NCI-H2107 (cell line): ENCODE measurements at regions not wholly inside any gene's neighbourhood (a gene's known extent, or its start where the extent isn't known, plus 50 kb on each side); places are given as distances from the start of the nearest gene placed in this dataset.

Experiments used
- DNase-seq: peaks from one replicate; lab custom pipeline; 2025; lab: John Stamatoyannopoulos, UW

DNA sequence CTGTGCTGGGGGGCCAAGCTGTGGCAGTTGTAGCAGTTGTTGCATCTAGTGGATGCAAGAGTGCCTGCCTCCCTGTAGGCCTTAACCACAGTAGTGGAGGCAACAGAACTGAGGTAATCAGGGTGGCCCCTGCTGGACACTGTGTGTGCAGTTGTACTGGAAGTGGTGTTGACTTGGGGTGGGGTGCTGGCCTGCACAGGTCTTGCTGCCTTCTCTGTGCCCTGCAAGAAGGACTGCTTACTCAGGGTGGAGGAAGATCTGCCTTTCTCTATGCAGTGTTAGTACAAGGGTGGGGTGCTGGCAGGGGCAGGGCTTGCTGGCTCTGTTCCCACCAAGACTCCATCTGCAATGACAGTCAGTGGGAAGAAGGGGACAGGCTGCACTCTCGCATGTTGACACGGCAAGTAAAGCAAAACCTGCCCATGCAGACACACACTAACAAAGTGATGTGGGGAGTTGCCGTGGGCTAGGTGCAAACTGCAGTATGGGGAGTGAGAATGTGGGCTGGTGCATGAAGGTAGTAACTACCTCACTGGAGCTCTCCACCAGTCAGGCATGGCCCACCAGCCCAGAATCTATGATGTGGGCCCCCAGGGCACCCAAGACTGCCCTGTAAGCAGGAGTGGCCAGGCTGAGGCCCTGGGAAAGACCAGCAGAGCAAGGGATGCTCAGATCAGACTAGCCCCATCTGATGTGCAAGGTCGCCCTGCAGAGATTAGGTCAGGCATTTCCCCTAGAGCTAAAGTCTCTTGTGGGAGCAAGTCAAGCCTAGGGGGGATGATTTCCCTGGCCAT is 594.9 kb downstream of the TECRL start:
- no peak for DNase-seq

DNA sequence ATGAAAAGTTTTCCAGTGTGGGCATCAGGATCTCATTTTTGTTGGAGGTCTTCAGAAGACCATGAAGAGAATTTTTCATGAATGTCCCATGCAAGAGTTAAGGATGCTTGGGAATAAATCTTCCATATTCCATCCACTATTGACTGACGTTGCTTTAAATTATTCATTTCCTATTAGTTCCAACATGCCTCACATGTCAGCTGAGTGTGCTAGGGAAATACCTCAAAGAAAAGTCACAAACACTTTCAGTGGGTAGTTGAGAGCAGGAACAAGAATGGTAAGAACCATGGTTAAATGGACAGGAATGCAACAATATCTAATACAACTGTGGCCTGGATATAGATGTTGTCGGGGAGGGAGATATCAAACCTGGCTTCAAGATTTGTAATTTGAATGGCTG is 610.1 kb downstream of the TECRL start:
- DNase-seq, result no peak

DNA sequence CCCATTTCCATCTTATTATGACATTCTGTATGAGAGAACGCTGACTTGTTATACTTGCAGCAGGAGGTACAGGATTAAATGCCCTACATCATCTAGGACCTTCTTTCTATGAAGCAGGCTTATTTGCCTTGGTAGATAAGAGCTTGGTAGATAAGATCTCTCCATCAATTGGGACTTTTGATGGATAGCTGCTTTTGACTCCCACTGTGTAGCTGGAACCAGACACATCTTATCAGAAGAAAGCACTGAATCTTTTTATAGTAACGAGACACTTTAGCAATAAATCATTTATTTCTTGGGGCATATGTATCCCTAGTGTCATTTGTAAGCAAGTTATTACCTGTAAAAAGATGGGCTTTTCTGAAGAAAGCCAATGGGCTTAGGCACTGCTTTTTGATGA is 613.9 kb downstream of the TECRL start:
- no peak for DNase-seq

DNA sequence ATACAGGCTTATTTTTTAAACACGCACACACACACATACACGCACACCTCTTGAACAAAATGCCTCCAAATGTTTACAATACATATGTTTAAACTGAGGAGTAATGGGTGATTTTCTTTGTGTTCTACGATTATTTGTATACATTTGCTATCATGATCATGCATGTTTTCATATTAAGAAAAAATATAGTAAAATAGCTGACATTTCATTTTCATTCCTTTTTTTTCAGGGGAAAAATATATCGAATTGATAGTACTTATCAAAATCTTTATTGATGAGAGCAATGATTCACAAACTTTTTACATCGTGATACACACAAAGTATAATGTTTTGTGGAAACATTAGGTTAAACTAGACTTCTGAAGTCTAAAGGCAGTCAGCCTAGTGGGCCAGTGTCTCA is 618.9 kb downstream of the TECRL start:
- no peak for DNase-seq

DNA sequence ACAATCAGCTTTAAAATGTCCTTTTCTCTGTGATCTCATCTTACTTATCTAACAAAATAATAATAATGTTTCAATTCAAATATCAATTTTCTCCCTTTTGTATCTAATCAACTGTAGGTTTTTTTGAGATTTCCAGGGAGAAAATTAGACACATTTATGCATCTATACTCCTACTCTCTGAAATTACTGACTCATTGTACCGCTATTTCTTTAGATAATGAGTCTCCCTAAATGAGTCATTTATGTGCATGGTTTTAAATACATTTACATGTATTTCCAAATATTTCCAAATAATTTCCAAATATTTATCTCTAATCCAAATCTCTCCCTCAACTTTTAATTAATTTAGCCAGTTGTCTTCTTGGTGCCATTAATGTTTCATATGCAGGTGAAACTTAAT is 621.0 kb downstream of the TECRL start:
- no peak for DNase-seq

DNA sequence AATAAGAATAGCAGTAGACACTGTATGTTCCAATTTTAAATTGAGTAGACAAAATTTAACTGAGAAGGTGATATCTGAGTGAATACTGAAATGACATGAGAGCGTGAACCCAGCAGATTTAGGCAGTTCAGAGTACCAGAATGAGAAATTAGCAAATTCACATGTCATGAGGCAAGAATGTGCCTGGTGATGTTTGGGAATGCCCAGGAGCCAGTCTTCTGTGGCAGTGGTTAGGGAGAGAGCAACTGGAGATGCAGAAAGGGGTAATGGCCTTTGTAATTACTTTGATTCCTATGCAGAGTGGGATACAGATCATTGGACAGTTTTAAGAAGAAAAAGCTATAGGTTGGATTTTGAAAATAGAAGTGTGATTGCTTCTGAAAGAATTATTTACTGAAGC is 621.9 kb downstream of the TECRL start:
- no peak for DNase-seq

DNA sequence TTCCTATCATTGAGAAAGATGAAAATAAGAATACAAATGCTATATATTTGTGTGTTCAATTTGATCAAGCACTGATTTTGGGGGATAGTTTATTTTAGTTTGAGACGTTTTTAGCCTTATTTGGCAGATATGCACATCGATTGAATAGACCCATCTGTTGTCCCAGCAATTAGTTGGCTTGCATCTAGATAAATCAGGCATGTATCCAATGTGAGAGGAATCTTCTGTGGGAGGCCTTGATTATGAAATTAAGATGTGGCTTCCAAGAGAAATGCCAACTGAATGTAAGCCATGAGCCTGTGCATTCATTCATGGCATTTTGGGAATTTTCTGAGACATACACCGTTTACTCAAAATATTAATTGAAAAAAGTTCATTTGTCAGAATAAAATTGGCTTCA is 623.1 kb downstream of the TECRL start:
- DNase-seq, result no peak

DNA sequence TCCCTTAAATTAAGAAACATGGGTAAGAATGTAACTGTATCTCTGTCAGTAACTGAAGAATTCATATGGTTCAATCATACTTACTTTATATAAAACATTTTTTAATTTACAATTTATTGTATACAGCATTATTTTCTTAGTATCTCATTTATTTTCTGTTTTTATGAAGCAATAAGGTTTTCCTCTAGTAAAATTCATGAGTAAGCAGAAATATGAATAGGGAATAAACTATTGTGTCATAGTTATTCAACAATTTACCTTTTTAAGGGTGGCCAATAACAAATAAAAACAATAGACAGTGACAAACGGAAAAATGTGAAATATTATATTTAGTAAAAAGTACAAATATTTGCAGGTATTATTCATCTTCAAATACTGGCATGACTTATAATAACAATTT is 624.4 kb downstream of the TECRL start:
- no peak for DNase-seq

DNA sequence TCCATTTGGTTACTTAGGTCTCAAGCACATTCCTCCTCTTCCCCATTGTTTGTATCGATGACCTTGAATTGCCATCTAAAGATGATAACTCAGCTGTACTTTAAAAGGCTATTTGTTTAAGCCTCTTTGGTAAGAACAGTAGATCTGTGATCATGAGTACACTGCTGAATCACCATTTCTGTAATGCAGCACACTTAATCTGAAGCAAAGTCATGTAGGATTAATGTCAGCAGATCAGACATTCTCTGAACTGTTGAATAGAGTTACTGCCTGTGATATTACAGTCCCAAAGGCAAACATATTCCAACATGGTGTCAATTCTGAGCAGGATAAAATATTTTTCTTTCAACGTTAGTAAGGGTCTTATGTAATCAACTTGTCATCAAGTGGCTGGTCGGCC is 631.6 kb downstream of the TECRL start:
- no peak for DNase-seq

DNA sequence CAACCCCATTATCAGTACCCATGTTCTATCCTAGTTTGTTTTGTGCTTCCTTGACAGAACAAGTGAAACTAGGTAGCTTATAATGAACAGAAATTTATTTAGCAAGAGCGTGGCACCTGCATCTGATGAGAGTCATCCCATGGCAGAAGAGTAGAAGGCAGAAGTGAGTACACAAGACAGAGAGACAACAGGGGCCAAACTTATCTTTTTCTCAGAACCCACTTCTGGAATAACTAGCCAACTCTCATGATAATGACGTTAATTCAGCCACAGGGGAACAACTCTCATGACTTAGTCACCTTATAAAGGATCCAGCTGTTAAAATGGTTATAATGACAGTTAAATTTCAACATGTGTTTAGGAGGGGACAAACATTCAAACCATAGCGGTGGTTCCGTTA is 644.9 kb downstream of the TECRL start:
- DNase-seq, result no peak

DNA sequence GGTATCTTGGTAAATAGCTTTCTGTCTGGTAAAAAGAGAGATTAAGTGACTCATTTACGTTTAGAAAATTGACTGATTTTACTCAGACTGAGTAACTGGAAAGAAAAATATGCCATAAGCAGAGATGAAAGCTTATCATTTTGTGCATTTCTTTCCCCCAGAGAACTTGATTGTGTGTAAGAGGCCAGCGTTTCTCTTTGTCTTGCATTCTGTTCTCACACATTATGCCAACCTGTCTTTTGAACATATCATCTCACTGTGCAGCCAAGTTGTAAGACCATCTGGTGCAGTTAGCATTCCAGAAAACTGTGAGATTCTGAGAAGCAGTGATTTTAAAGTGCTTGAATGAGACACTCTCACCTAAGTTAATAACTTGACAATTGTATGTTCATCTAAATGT is 651.3 kb downstream of the TECRL start:
- DNase-seq, result no peak

DNA sequence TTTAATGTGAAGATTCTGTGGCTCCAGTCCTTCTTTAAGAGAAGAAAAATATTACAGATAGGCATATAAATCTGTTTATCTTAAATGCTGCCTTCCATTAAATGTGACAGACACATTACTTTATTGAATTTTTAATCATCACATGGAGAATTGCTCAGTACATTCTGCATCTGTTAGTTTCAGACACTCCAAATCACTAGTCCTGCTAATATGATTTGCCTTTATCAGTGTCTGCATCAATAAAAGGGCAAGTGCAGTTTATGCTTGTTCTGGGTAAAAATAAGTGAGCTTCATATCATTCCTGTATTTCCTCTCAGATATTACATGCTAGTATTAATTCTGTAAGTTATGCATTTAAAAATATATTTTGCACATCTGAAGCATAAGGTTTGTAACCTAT is 666.4 kb downstream of the TECRL start:
- no peak for DNase-seq

DNA sequence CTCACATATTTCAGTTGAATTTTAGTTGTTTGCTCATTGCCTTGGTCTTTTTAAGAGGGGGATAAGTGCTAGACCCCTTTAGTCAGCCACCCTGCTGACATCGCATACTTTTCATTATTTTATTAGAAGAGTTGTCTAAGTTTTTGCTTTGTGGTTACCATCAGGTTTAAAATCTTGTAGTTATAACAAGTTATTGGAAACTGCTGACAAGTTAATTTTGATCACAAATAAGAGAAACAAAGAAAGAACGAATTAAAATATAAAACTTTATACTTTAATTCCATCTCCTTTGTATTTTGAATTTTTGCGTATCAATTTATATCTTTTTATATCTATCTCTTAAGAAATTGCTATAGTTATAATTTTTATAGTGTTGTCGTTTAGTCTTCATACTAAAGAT is 679.7 kb downstream of the TECRL start:
- no peak for DNase-seq

DNA sequence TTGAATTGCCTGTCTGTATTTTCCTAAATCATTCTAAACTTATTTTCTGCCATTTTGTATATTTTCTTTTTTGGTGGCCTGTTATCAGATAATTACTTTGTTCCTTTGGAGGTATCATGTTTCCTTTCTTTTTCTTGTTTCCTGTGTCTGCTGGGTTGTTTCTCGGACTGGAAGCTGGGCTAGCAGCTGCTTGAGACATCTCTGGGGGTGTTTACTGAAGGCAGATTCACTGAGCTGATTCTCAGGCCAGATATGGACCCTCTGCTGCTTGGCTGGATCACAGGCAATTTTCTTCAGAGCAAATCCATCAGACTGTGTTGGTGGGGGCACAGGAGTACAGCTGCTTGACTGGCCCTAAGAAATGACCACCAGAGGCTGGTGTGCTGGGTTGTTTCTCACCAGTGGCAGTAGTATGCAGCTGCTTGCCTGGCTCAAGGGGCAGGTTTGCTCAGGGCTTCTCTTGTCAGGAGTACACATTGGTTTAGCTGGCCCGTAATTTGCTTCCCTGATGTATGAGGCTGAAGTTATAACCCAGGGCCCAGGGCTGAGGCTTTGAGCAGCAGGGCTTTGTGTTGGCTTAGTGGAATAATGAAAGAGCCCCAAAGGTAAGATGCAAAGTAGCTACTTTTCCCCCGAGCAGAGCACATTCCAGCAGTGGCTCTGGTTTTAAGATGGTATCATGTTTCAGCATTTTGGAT is 680.6 kb downstream of the TECRL start:
- DNase-seq, result no peak

DNA sequence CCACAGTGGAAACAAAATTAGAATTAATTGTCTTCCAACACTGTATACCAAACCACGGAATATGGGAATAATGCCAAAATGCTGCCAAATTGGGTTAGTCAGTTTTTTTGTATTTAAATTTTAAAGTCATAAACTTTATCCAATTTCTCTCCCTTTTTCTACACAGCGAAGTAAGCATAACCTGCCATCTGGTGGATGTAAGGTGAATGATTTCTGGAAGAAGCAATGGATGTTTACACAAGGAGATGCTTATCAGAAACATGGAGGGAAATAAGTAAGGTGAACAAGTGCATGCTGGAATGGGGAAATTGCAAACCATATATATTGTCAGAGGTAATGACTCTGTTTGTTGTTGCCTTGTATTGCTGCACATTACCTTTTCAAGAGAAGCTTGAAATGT is 691.9 kb downstream of the TECRL start:
- DNase-seq, result no peak

DNA sequence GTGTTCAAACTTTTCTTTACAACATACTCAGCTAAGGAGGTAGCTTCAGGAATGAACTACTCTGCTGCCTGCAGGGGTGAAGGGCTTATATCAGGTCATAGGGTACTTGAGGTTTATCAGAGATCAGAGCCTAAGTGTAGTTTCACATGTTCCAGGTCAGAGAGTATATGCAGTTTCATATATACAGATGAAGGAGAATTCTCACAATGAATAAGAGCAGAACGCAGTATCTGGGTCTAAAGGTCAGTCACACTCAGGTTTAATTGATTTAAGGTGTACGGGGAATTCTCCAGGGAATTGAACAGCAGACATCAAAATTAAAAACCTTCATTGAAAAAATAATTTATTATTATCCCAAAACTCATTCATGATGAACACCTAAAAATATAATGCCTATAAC is 700.6 kb downstream of the TECRL start:
- no peak for DNase-seq

DNA sequence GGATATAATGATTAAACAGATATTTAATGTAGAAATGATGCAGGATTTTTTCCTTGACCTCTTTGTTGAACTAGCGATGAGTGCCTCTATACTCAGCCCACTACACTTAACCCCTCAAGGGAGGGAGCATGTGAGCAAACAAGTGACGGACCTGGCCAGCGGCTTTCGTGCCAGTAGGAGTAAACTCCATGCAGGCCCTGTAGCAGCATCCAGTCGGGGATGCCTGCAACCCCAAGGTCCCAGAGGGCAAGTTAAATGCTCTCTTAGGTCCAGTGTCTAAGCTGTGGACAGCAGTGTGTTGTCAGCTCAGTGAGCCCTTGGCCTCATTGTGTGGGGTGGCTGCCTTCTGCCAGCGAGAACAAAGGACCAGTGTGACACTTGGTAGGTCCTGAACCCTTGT is 708.7 kb downstream of the TECRL start:
- DNase-seq, result no peak

DNA sequence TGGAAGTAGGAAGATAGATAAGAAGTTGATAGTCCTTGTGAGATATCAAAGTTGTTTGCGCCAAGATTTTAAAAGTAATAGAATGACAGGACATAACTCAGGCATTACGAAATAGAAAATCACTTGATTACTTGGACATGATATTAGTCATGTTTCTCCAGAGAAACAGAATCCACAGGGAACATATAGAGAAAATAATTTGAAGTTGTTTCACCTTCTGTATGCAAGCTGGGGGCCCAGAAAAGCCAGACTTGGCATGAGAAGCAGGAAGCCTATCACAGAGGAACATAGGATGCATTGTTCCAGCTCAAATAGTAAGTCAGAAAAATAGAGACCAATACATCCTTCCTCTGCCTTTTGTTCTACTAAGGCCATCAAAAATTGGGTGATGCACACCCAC is 715.9 kb downstream of the TECRL start:
- DNase-seq, result no peak

DNA sequence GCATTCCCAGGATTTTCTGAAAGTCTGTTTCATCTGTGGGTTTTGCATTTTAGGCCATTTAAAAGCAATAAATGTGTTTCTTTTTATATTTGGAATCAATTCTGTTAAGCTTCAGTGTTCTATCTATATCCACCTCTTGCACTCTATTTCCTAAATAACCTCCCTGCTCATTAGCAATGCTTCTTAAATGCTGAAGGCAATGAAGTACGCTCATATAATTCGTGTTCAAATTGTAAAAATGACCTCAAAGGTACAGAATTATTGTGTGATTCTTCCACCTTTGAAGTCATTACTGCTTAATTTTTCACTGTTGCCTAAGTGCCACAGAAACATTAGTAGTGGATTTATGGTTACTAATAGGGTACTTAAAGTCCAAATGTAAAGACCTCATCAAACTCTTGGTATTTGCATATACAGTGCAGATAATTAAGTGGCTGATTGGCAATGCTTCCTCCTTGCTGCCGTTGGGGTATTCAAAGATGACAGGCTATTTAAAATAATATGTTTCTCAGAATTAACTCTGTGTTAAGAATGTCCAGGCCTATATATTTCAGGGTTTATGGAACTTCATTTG is 730.8 kb downstream of the TECRL start:
- no peak for DNase-seq

DNA sequence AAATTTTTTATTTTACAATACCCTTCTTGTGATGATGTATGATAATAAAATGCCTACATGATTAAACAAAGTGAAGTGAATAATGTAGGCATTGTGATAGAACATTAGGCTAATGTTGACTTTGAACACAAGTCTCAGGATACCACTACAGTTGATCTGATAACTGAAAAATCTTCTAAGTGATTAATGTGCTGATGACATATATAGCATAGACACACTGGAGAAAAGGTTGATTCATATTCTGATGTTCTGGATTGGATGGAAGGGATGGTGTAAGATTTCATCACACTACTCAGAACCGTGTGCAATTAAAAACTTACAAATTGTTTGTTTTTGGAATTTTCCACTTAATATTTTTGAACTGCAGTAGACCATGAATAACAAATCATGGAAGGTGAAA is 738.5 kb downstream of the TECRL start:
- no peak for DNase-seq

DNA sequence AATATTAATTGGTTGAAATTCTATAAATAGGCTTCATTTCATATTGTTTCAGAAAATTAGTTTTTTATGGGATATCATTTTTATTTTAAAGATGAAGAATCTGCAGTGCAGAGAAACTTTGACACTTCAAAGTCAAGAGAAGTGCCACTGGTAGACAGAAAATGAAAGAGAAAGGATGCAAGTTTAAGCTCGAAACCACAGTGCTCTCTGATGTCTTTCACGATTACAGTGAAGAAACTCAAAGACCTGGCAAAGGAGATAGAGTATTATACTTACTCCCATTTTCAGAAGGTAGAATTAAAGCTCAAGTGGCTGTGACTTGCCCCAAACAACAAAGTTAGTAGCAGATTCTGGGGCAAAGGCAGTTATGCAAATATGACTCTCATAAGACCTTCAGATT is 745.4 kb downstream of the TECRL start:
- no peak for DNase-seq

DNA sequence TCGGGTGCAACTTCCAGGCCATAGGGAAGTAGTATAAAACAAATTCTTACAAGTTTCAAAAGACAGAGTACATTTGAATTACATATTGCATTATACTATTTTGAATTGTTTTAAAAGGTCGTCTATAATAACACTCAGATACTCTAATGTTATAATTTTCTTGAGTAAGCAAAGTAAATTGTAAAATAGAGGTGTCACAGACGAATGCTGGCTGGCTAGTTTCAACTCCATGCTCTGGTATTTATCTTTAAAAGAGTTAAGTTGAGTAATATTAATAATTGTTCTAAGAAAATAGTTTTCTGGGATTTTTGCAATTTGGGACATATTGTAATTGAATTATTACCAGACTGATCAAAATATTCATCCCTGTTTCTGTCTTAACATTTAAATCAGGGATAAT is 764.9 kb downstream of the TECRL start:
- no peak for DNase-seq

DNA sequence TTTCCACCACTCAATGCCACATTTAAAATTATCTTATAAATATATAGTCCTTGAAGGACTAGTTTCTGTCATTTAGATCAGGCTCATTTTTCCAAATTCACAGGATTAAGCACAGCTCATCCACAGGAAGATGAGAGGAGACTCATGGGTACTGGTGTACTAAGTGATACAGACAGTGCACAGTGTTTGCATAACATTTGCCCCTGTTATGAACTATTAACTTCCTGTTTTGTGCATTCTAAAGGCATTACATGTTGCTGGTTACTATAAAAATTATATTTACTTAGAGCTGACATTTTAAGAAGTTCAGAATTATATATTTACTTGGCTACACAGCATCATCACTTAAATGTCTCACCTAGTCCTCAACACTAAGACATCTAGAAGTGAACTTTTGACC is 772.0 kb downstream of the TECRL start:
- no peak for DNase-seq

DNA sequence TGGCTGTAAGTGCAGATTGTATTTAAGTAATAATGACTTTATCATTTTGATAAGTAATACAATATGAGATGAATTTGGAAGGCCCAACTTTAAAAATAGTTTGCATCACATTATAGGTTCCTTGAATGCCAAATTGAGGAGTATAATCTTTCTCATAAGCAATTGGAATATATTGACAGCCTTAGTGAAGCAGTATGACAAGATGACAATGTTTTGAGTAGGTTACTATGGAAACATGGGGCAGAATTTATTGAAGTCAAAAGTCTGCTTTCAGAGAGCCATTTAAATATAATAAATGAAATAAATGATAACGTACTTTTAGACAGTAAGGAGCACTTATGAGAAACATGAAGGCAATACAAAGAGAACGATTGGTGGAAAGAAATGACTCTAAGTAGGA is 776.4 kb downstream of the TECRL start:
- DNase-seq, result no peak
